Cardiac muscle cell (in vitro differentiated cells and primary cell): ENCODE measurements at regions not wholly inside any gene's neighbourhood (a gene's known extent, or its start where the extent isn't known, plus 50 kb on each side); places are given as distances from the start of the nearest gene placed in this dataset.

Experiments
- DNase-seq, 2 donors: peaks; one replicate each; pipeline versions ENCODE4 v3.0.0 to v3.0.0-alpha.2; 2010 to 2017; ENCODE audit warnings: low read depth in 1 of 2, low spot score in 1 of 2
- H3K27ac ChIP-seq: fragments of 200-600 bp; sonication (generic); 2 replicates; pipeline ENCODE4 v1.5.1; 2016
- H3K27me3 ChIP-seq: fragments of 200-600 bp; sonication (generic); 2 replicates; pipeline ENCODE4 v1.6.0; 2016; ENCODE audit warnings: control low read depth
- H3K36me3 ChIP-seq: fragments of 200-600 bp; sonication (generic); 2 replicates; pipeline ENCODE4 v1.5.1; 2016; ENCODE audit warnings: control low read depth
- H3K4me1 ChIP-seq: fragments of 200-600 bp; sonication (generic); 2 replicates; pipeline ENCODE4 v1.8.1; 2017; ENCODE audit warnings: low read depth, mild to moderate bottlenecking, mixed run types
- H3K4me3 ChIP-seq: fragments of 200-600 bp; sonication (generic); 2 replicates; pipeline ENCODE4 v1.5.1; 2016; ENCODE audit warnings: mild to moderate bottlenecking
- H3K9me3 ChIP-seq: fragments of 200-600 bp; sonication (generic); 2 replicates; pipeline ENCODE4 v1.5.1; 2017; ENCODE audit warnings: low read depth, mild to moderate bottlenecking, control low read depth
- TF ChIP-seq, protein P1 (sequence below): IDR thresholded peaks from 2 replicates; pipeline ENCODE4 v1.5.1; 2012; ENCODE audit warnings: low read depth, mild to moderate bottlenecking, low read length

DNA sequence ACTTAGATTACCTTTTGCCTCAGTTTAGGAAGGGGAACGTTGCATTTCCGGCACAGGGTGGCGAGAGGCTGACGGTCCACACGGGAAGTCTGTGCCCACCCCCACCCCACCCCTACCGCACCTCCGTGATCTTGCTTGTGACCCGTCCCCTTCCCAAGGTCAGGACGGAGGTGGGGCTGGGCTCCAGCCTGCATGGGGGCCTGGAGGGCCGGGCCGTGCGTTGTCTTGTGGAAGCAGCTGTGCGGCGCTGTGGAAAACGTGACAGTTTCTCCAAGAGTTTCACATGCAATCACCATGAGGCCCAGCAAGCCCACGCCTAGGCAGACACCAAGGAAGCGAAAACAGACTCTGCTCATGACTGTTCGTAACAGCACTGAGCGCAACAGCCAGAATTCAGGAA, 76.8 kb upstream of the HDAC4 start:
- Histone ChIP-seq H3K27ac (no peak overlapping the region), H3K9me3 (no peaks in the 10 kb centered on the region), H3K4me1 (no peaks in the 10 kb centered on the region), H3K4me3 (no peak overlapping the region), H3K36me3 (no peaks in the 10 kb centered on the region), H3K27me3 (no peaks in the 10 kb centered on the region)
- TF ChIP-seq, protein P1, sequence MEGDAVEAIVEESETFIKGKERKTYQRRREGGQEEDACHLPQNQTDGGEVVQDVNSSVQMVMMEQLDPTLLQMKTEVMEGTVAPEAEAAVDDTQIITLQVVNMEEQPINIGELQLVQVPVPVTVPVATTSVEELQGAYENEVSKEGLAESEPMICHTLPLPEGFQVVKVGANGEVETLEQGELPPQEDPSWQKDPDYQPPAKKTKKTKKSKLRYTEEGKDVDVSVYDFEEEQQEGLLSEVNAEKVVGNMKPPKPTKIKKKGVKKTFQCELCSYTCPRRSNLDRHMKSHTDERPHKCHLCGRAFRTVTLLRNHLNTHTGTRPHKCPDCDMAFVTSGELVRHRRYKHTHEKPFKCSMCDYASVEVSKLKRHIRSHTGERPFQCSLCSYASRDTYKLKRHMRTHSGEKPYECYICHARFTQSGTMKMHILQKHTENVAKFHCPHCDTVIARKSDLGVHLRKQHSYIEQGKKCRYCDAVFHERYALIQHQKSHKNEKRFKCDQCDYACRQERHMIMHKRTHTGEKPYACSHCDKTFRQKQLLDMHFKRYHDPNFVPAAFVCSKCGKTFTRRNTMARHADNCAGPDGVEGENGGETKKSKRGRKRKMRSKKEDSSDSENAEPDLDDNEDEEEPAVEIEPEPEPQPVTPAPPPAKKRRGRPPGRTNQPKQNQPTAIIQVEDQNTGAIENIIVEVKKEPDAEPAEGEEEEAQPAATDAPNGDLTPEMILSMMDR = no peak
- no peak for DNase-seq

DNA sequence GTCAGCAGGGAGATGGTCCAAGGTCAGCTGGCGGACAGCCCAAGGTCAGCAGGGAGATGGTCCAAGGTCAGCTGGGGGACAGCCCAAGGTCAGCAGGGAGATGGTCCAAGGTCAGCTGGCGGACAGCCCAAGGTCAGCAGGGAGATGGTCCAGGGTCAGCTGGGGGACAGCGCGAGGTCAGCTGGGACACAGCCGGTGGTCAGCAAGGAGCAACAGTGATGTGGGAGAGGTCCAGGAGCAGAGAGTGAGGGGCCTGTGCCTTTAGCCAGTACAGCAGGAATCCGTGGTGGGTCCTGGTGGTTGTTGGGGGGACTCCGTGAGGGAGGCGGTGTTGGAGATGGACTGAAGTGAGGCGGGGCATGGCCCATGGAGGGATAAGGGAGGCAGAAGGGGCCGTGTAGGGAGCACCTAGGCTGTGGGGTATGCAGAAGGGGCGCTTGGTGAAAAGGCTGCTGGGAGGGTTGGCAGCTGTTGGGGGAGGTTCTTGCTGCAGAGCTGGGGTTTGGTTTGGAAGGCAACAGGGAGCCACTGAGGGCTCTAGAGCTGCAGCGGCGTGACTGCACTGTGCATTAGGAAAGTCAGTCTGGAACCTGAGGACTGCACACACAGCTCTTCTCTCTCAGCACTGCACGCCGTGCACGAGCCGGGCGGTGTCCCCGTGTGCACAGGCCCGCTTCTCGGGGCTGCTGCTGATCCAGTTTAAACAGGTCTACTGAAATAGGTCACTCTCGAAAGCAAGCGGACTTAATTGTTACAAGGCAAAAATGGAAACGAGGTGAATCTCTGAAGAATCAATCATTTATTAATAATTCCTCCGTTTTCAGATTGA, 76.2 kb upstream of the HDAC4 start:
- Histone ChIP-seq H3K4me3 (no peak overlapping the region), H3K27me3 (no peaks in the 10 kb centered on the region)
- DNase-seq = no peak

DNA sequence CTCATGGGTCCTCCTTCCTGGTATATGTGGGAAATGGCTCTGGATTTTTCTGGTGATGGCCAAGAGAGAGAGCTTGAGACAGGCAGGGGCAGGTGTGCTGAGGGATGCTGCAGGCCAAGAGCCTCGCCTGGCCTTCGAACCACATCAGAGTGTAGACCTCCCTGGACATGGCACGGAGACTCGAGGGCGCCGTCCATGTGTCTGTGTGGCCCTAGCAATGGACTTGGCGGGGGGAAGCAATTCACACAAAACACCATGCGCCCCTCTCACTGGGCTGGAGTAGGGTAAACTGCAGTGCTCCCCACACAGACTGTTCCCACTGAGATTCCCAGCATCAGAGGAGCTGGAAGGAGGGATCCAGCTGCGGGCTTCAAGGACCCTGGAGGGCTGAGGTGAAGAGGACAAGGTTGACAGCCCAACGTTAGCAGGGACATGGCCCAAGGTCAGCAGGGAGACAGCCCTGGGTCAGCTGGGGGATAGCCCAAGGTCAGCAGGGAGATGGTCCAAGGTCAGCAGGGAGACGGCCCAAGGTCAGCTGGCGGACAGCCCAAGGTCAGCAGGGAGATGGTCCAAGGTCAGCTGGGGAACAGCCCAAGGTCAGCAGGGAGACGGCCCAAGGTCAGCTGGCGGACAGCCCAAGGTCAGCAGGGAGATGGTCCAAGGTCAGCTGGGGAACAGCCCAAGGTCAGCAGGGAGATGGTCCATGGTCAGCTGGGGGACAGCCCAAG, 75.4 kb upstream of the HDAC4 start:
- no peaks in the 10 kb centered on the region for H3K9me3 ChIP-seq

More for the DNA sequence above, 76.2 kb upstream of the HDAC4 start:
- H3K9me3 ChIP-seq = no peaks in the 10 kb centered on the region
- TF ChIP-seq, protein P1 = no peak
- no peak overlapping the region for H3K27ac ChIP-seq
- no peaks in the 10 kb centered on the region for H3K36me3 ChIP-seq
- no peaks in the 10 kb centered on the region for H3K4me1 ChIP-seq

DNA sequence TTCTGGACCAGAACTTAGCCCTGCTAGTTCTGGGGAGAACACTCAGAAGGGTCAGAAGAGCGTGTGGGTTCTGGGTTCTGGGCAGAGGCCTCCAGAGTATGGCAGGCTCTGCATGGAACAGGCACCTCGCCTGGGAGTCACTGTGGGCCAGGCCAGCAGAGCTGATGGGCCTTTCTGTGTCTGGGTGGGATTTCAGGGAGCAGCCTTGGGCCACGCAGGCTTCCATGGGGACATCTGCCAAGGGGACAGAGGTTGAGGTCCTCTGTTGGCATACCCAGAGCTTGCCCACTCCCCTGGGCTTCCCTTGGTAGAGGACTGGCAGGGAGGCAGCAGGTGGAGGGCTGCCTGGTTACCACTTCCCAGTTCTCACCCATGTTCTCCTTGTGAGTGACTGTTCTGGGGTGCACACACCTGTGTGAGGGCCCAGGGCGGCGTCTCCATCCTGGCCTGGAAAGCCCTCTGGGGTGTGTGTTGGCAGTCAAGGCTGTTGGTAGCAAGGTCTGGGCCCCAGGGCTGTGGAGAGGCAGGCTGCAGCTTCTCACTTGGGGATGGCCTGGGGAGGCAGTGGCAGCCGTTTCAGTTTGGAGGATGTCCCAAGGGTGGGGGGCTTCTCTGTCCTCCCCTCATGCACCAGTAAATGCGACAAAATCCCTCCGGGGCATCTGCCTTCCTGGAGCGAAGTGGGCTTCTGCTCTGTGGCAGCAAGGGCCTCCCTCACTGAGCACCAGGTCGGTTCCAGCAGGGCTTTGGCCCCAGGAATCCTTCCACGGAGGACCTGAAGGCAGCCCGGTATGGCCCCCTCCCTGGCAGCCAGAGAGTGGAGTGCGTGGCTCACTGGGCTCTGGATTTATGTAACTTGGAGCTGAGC, 74.6 kb upstream of the HDAC4 start:
- Histone ChIP-seq H3K9me3 (no peaks in the 10 kb centered on the region), H3K4me1 (no peaks in the 10 kb centered on the region), H3K36me3 (no peaks in the 10 kb centered on the region), H3K27ac (no peak overlapping the region), H3K27me3 (no peaks in the 10 kb centered on the region), H3K4me3 (no peak overlapping the region)
- no peak for DNase-seq
- TF ChIP-seq, protein P1 = no peak

More for the DNA sequence above, 75.4 kb upstream of the HDAC4 start:
- TF ChIP-seq, protein P1 = no peak
- no peaks in the 10 kb centered on the region for H3K36me3 ChIP-seq
- no peak for DNase-seq
- no peaks in the 10 kb centered on the region for H3K4me1 ChIP-seq
- no peak overlapping the region for H3K27ac ChIP-seq
- H3K27me3 ChIP-seq = no peaks in the 10 kb centered on the region
- no peak overlapping the region for H3K4me3 ChIP-seq

DNA sequence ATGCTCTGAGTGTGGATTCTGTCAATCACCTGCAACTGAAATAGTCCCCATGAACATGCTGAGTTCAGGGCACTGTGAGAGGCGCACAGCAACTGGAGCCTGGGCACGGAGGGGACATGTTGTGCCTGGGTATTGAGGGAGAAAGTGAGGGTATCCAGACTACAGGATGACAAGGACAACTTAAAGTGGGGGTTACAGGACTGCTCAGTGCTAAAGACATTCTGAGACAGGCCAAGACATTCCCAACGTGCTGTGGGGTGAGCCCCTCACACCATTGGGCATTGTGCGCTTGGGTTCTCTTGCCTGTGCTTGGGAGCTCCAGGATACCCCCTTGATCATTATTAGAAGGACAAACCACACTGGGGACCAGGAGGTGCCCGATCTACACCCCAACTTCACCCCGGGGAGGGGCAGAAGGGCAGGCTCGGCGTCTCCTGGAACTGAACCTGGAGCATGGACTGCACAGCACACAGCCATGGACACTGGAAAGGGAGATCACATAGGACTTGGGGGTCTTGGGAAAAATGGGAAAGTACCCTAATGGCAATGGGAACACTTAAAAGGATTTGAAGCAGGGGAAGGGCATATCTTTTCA, 72.5 kb upstream of the HDAC4 start:
- no peaks in the 10 kb centered on the region for H3K36me3 ChIP-seq
- TF ChIP-seq, protein P1 = no peak
- H3K9me3 ChIP-seq = no peaks in the 10 kb centered on the region
- H3K27ac ChIP-seq = no peak overlapping the region
- no peaks in the 10 kb centered on the region for H3K27me3 ChIP-seq
- no peaks in the 10 kb centered on the region for H3K4me1 ChIP-seq
- H3K4me3 ChIP-seq = no peak overlapping the region
- no peak for DNase-seq
